Activated CD4-positive, alpha-beta T cell treated with anti-CD3 and anti-CD28 coated beads, Interleukin-2, amount 50 U/mL, for 16 hours (primary cell): ENCODE measurements at regions not wholly inside any gene's neighbourhood (a gene's known extent, or its start where the extent isn't known, plus 50 kb on each side); places are given as distances from the start of the nearest gene placed in this dataset.

Source experiments
- DNase-seq: peaks from one replicate; pipeline ENCODE4 v3.0.0-alpha.2; 2020

DNA sequence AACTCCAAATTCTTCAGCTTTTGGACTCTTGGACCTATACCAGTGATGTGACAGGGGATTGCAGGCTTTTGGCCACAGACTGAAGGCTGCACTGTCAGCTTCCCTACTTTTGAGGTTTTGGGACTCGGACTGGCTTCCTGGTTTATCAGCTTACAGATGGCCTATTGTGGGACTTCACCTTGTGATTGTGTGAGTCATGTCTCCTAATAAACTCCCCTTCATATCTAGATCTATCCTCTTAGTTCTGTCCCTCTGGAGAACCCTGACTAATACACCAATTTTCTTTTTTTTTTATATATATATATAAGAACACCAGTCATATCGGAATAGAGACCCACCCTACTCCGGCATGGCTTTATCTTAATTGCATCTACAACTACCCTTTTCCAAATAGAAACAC, 166.8 kb downstream of the ETV1 start:
- no peak for DNase-seq

DNA sequence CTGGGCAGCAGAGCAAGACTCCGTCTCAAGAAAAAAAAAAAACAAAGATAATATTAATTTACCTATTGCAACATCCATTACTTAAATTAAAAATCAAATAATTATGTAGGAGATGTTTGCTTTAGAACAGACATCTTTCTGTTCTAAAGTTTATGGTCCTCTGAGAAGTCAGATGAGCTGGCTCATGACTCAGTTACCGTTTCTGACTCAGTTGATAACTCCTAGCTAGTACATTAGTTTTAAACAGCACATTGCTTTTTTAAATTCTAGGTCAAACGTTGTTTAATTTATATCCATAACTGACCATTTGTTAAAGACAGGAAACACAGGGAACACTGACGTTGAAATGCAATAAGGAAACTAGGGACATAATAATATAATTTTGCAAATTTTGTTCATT, 162.7 kb downstream of the ETV1 start:
- DNase-seq = no peak

DNA sequence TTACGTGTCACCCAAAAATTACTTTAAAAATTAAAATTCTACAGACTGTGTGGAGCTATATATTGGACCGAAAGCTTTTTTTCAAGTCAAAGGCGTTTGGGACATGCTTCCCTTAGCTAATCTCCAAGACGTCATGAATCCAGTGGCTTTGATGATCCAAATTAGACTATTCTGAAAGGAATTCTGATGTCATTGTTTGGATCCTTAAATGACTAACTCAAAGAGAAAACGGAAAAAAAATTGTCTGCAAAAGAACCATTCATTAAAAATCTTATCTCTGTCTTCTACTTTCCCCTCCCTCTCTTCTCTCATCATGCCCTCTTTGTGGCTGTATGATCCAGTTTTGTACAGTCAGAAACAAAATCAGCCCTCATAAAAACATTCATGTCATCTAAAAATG, 161.8 kb downstream of the ETV1 start:
- DNase-seq = no peak

DNA sequence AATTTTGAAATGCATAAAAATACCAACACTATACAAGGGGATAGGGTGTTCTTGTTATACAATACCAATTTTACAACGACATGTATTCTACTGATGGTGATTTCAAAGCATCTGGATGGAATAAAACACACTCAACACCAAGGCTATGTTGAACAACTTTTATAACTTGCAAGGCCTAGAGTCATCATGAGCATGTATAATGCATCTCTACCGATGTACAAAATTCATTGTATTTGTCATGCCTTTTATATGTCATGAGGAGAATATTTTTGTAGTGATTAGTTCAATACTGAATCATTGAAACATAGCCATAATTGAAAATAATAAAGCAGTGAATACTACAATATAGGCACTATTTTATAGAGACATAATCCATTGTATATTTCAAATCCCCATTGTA, 160.2 kb downstream of the ETV1 start:
- no peak for DNase-seq

DNA sequence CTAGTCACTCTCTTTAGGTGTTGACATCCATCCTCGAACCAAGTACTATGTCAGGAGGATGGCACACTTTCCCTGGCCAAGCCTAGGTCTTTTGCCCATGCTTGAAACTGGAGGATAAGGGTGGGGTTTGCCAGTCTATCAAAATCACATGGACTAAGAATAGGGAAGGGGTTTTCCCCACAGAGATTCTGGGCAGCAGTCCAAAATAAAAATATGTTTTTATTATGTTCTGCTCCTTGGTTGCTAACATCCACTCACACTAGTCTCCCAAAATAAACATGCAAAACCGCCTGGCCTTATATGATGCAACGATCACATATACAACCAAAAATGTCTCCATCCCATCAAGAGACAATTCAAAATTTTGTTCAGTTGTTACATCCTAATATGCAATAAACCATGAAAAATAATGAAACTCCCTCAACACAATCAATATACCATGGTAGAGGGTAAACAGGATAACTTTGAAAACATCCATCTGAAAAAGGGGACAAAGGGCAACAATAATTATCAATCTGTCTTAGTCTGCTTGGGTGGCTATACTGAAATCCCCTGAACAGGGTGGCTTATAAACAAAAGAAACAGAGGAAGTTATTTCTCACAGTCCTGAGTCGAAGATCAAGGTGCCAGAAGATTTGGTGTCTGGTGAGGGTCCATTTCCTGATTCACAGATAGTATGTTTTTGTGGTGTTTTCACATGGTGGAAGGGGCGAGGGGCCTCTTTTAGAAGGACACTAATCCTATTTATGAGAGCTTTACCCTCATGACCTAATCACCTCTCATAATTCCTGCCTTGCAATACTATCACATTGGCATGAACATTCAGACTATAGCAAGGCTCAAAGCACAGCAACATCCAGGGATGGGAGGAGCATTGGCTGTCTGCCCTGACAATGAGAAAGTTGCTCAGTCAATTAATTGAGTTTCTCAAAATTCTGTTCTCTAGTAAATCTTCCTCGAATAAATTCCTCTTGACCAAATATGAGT, 159.3 kb downstream of the ETV1 start:
- no peak for DNase-seq

DNA sequence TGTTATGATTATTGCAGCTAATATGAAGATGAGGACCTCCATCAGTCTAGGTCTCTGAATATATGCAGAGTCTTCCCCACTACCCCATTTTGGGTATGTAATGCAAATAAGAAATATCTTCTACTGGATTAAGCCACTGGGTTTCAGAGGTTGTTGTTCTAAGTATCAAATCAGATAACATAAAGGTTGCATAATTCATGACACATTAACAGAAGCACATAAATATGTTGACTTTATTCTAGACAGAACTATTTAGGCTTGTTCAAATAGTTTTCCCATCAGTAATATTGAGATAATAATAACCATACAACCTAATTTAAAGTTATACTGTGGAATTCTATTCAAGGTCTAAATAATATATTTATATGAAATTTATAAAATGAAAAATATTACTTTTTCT, 157.1 kb downstream of the ETV1 start:
- DNase-seq = no peak

DNA sequence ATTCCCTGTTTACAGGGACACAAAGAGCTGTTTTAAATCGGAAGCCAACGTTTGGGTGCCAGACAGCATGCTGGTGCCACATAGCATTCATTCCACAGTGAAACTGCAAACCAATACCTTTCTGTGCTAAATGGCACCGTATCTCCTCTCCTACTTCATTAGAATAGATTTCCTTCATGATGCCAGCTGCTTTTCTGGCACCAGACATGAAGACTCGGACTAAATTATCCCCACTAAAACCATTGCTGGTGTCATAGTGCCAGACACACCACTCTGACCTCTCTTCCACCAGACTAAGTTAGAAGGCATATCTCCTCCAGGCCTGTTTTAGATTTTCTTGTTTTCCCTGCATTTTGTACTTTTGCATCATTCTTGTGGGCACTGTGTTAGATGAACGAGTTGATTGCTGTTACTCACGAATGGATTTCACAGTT, 155.1 kb downstream of the ETV1 start:
- no peak for DNase-seq

DNA sequence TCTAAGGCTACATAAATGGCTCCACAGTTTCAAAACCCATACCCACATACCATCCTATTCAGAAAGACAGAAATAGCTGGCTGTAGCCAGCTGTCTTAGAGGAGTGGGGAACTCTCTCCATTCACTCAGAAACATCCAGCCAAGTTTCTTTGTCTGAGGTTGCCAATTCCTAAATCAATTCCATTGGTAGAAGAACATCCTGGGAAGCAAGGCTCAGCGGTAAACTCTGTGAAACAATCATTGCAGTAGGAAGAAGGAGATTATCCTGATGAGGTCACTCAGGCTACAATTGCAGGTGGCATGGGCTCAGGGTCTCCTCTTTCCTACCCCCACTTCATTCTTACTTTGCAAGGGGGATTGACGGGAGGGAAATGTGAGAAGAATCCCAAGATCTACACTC, 154.0 kb downstream of the ETV1 start:
- no peak for DNase-seq

DNA sequence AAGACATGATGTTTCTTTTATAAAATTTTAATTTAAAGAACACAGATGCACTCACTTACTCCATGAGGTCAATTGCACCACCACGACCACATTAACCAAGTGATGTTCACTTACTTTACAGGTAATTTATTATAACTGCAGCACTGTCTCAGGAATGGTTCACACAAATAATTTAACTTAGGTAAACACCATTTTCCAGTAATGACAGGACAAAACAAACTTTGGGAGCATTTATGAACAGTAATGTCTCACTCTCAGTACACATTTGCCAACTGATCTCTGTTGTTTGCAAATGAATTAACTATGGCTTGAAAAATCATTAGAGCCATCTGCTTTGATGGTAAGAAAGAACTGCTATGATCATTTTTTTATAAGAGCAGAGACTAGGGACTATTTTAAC, 150.4 kb downstream of the ETV1 start:
- DNase-seq = no peak
